Breast epithelium (tissue), 3 donors: ENCODE measurements at regions not wholly inside any gene's neighbourhood (a gene's known extent, or its start where the extent isn't known, plus 50 kb on each side); places are given as distances from the start of the nearest gene placed in this dataset.

Source experiments
- POLR2AphosphoS5 ChIP-seq, 3 donors: sonication (generic); formaldehyde crosslinking; IDR thresholded peaks; one replicate each; pipeline ENCODE4 v1.6.1; 2017; ENCODE audit warnings: antibody characterized with exemption in 3 of 3
- TF ChIP-seq, protein P1 (sequence below), 3 donors: fragments of 450-650 bp; IDR thresholded peaks; one replicate each; pipeline ENCODE4 v1.5.1; 2016 to 2017; ENCODE audit warnings: antibody characterized with exemption in 3 of 3, mild to moderate bottlenecking in 3 of 3, moderate library complexity in 3 of 3

DNA sequence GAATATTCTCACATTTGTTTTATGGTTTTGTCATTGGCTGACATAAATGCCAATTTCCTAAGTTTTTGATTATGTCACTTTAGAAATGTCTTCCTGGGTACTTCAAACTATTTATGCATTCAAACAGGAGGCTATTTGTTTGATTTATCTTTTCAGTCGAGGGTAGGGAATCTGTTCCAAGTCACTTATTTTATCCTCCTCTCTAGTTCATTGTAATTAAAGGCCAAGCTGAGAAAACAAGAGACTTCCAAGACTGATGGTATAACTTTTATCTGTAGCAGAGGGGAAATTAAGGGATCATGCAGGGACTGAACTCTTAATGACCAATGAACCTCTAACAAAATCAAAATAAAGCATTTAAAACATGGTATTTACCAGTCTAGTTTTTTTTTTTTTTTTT, 968.4 kb downstream of the SORCS3 start:
- TF ChIP-seq, protein P1, sequence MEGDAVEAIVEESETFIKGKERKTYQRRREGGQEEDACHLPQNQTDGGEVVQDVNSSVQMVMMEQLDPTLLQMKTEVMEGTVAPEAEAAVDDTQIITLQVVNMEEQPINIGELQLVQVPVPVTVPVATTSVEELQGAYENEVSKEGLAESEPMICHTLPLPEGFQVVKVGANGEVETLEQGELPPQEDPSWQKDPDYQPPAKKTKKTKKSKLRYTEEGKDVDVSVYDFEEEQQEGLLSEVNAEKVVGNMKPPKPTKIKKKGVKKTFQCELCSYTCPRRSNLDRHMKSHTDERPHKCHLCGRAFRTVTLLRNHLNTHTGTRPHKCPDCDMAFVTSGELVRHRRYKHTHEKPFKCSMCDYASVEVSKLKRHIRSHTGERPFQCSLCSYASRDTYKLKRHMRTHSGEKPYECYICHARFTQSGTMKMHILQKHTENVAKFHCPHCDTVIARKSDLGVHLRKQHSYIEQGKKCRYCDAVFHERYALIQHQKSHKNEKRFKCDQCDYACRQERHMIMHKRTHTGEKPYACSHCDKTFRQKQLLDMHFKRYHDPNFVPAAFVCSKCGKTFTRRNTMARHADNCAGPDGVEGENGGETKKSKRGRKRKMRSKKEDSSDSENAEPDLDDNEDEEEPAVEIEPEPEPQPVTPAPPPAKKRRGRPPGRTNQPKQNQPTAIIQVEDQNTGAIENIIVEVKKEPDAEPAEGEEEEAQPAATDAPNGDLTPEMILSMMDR (IDR thresholded peaks at IDR 0.05) = no peak
- no peak for TF ChIP-seq POLR2AphosphoS5 (IDR thresholded peaks at IDR 0.05)
